Sigmoid colon (tissue), 4 donors: ENCODE measurements at regions not wholly inside any gene's neighbourhood (a gene's known extent, or its start where the extent isn't known, plus 50 kb on each side); places are given as distances from the start of the nearest gene placed in this dataset.

Experiments used
- EP300 ChIP-seq, 4 donors: sonication (generic); formaldehyde crosslinking; IDR thresholded peaks; one replicate each; pipeline ENCODE4 v1.6.1; 2017; ENCODE audit warnings: antibody characterized with exemption in 4 of 4
- TF ChIP-seq, protein P1 (sequence below), 4 experiments: fragments of 450-650 bp in 3 of 4; fragments of 200-600 bp in 1 of 4; IDR thresholded peaks; one replicate each; pipeline ENCODE4 v1.5.1; 2016 to 2019; ENCODE audit warnings: antibody characterized with exemption in 4 of 4, mild to moderate bottlenecking in 3 of 4, moderate library complexity in 2 of 4

- TF ChIP-seq, protein P1, sequence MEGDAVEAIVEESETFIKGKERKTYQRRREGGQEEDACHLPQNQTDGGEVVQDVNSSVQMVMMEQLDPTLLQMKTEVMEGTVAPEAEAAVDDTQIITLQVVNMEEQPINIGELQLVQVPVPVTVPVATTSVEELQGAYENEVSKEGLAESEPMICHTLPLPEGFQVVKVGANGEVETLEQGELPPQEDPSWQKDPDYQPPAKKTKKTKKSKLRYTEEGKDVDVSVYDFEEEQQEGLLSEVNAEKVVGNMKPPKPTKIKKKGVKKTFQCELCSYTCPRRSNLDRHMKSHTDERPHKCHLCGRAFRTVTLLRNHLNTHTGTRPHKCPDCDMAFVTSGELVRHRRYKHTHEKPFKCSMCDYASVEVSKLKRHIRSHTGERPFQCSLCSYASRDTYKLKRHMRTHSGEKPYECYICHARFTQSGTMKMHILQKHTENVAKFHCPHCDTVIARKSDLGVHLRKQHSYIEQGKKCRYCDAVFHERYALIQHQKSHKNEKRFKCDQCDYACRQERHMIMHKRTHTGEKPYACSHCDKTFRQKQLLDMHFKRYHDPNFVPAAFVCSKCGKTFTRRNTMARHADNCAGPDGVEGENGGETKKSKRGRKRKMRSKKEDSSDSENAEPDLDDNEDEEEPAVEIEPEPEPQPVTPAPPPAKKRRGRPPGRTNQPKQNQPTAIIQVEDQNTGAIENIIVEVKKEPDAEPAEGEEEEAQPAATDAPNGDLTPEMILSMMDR (IDR thresholded peaks at IDR 0.05): peak; percentile 10 to 69 (median 42)
- no peak for TF ChIP-seq EP300 (IDR thresholded peaks at IDR 0.05)
Observed at GRCh38 chr2:152861349-152861942, 143.0 kb downstream of the ARL6IP6 start.
